GM12878 (cell line): ENCODE measurements at regions not wholly inside any gene's neighbourhood (a gene's known extent, or its start where the extent isn't known, plus 50 kb on each side); places are given as distances from the start of the nearest gene placed in this dataset.

ENCODE experiments used
- ATAC-seq: fragments of 200-7000 bp; cut with Tn5 transposase; 3 replicates; pipeline ENCODE4 v1.9.1; 2020; ENCODE audit warnings: mild to moderate bottlenecking, moderate library complexity
- BruUV-seq: library from RNA; stranded (reverse); fragments of 400-500 nt; replicated peaks from 2 replicates; lab custom pipeline; 2021; lab: Mats Ljungman, UMichigan
- CTCF ChIA-PET: fragments of 300-600 bp; sonication (Branson Sonifier 250); formaldehyde crosslinking; extraction: SDS; loops from one replicate; lab custom pipeline; 2021; ENCODE audit warnings: inconsistent platforms; lab: Yijun Ruan, JAX
- POLR2A ChIA-PET: fragments of 350-600 bp; formaldehyde crosslinking; extraction: SDS; loops from one replicate; lab custom pipeline; 2021; ENCODE audit warnings: inconsistent platforms; lab: Charles Lee
- RAD21 ChIA-PET: fragments of 300-600 bp; sonication (Branson Sonifier 250); formaldehyde crosslinking; loops from one replicate; lab custom pipeline; 2023; ENCODE audit warnings: antibody characterized with exemption; ENCODE audit not compliant: unreplicated experiment; lab: Charles Lee
- SMC1A ChIA-PET: fragments of 300-600 bp; sonication (Branson Sonifier 250); formaldehyde crosslinking; loops from one replicate; lab custom pipeline; 2023; ENCODE audit not compliant: unreplicated experiment, uncharacterized antibody; lab: Charles Lee
- DNase-seq: peaks from one replicate; pipeline ENCODE4 v3.0.0-alpha.2; 2011; ENCODE audit warnings: low read depth, low spot score
- FAIRE-seq: peaks from 3 replicates; lab custom pipeline; 2011; peaks lifted over from hg19 to GRCh38; lab: Jason Lieb, UNC
- H2AFZ ChIP-seq: 2 replicates; pipeline ENCODE4 v1.6.0; 2011; ENCODE audit warnings: low read depth, low read length, control low read depth; ENCODE audit not compliant: control insufficient read depth
- H3K27ac ChIP-seq: 2 replicates; pipeline ENCODE4 v1.5.1; 2011; ENCODE audit warnings: control low read depth; ENCODE audit not compliant: control insufficient read depth, insufficient read depth
- H3K27me3 ChIP-seq, 2 experiments: replicated peaks in 1 of 2; 2 replicates each; pipeline versions ENCODE4 v1.6.0 to v1.6.1; 2011; ENCODE audit warnings: low read length in 1 of 2; ENCODE audit not compliant: control insufficient read depth in 2 of 2, insufficient read depth in 2 of 2
- H3K36me3 ChIP-seq, 2 experiments: 2 replicates each; pipeline ENCODE4 v1.5.1; 2011; ENCODE audit warnings: low read length in 1 of 2; ENCODE audit not compliant: control insufficient read depth in 2 of 2, insufficient read depth in 2 of 2
- H3K4me1 ChIP-seq: 2 replicates; pipeline ENCODE4 v1.6.1; 2011; ENCODE audit warnings: mild to moderate bottlenecking, low read length, moderate library complexity, mixed read lengths; ENCODE audit not compliant: control insufficient read depth, insufficient read depth
- H3K4me2 ChIP-seq: 2 replicates; pipeline ENCODE4 v1.6.0; 2011; ENCODE audit warnings: control low read depth; ENCODE audit not compliant: control insufficient read depth, insufficient read depth
- H3K4me3 ChIP-seq: fragments of 200-600 bp; sonication (generic); 2 replicates; pipeline ENCODE4 v1.5.1; 2016
- H3K79me2 ChIP-seq: 2 replicates; pipeline ENCODE4 v1.6.0; 2011; ENCODE audit warnings: low read length; ENCODE audit not compliant: control insufficient read depth, insufficient read depth
- H3K9ac ChIP-seq: 2 replicates; pipeline ENCODE4 v1.8.0; 2011; ENCODE audit warnings: low read length, control low read depth, mixed read lengths; ENCODE audit not compliant: control insufficient read depth, insufficient read depth
- H3K9me3 ChIP-seq: replicated peaks from 3 replicates; pipeline ENCODE4 v1.5.1; 2011; ENCODE audit warnings: mild to moderate bottlenecking, low read length; ENCODE audit not compliant: control insufficient read depth, insufficient read depth
- H4K20me1 ChIP-seq: 2 replicates; pipeline ENCODE4 v1.6.0; 2011; ENCODE audit not compliant: control insufficient read depth, insufficient read depth
- NR2F1 ChIP-seq: fragments of 450-650 bp; conservative IDR thresholded peaks from 2 replicates; pipeline ENCODE4 v1.6.1; 2017; ENCODE audit warnings: mild to moderate bottlenecking
- SIX5 ChIP-seq: IDR thresholded peaks from 2 replicates; pipeline ENCODE4 v1.6.1; 2011; ENCODE audit warnings: mild to moderate bottlenecking, low read depth, low read length, moderate library complexity; ENCODE audit not compliant: severe bottlenecking
- SMAD5 ChIP-seq: IDR thresholded peaks from 2 replicates; pipeline ENCODE4 v1.6.1; 2016; ENCODE audit warnings: antibody characterized with exemption, low read depth
- SMC3 ChIP-seq: IDR thresholded peaks from 2 replicates; pipeline ENCODE4 v1.6.1; 2011; ENCODE audit warnings: low read length, improper control_type of control experiment, borderline replicate concordance
- SREBF1 ChIP-seq: IDR thresholded peaks from 2 replicates; pipeline ENCODE4 v1.6.1; 2012; ENCODE audit warnings: mild to moderate bottlenecking, low read length
- SRF ChIP-seq, 2 experiments: IDR thresholded peaks; 2 replicates each; pipeline ENCODE4 v1.6.1; 2011; ENCODE audit warnings: low read depth in 2 of 2, low read length in 2 of 2, mild to moderate bottlenecking in 1 of 2, moderate library complexity in 1 of 2
- TBL1XR1 ChIP-seq: IDR thresholded peaks from 2 replicates; pipeline ENCODE4 v1.6.1; 2012; ENCODE audit warnings: low read depth, low read length, improper control_type of control experiment
- TCF7 ChIP-seq: IDR thresholded peaks from 2 replicates; pipeline ENCODE4 v1.6.1; 2014; ENCODE audit warnings: antibody characterized with exemption, borderline replicate concordance
- ZNF384 ChIP-seq: IDR thresholded peaks from 2 replicates; pipeline ENCODE4 v1.6.1; 2012; ENCODE audit warnings: low read depth, mild to moderate bottlenecking, low read length, improper control_type of control experiment, borderline replicate concordance
- WGBS: methylation state at CpG from one replicate; pipeline ENCODE4 v1.1.6; 2016; ENCODE audit warnings: low lambda C conversion rate; ENCODE audit not compliant: insufficient replicate concordance, insufficient coverage; ENCODE audit errors: missing lambda C conversion rate; 5-methylcytosine and 5-hydroxymethylcytosine counted together
- in situ Hi-C: fragments of 300-500 bp; cut with MboI; formaldehyde crosslinking; loops from 9 replicates; pipeline ENCODE4 v1.14.3; 2018; ENCODE audit warnings: mixed read lengths
- intact Hi-C: fragments of 100-400 bp; cut with micrococcal nuclease; formaldehyde crosslinking; loops from one replicate; pipeline ENCODE4 v1.14.2; 2022; ENCODE audit not compliant: unreplicated experiment
- TF ChIP-seq, protein P1 (sequence below): fragments of 450-650 bp; formaldehyde crosslinking; IDR thresholded peaks from 2 replicates; pipeline ENCODE4 v1.4.0; 2020; ENCODE audit warnings: mild to moderate bottlenecking, moderate library complexity
- TF ChIP-seq, protein P2 (sequence below): fragments of 450-650 bp; IDR thresholded peaks from 2 replicates; pipeline ENCODE4 v1.6.1; 2017; ENCODE audit warnings: low read depth, mild to moderate bottlenecking, moderate library complexity
- TF ChIP-seq, protein P3 (sequence below): IDR thresholded peaks from 2 replicates; pipeline ENCODE4 v1.6.1; 2011; ENCODE audit warnings: low read depth, low read length, improper control_type of control experiment, borderline replicate concordance

DNA sequence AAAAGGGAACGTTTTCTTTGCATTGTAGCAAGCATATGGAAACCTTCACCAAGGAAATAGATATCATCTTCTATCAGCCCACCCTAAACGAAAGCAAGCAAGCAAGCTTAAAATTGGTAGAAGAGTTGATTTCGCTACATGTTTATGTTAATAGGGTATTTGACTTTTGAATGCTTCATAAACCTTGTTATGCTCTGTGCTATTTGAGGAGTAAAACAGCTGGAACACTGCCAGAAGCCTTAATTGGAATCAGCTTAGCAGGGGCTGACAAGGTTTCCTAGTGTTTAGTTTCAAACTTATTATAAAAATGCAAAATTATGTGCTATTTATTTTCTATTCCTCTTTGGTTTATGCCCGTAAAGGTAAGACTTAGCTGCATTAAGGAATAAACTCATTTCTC is 70.6 kb upstream of the LINC00305 start (continued):
- TF ChIP-seq, protein P1, sequence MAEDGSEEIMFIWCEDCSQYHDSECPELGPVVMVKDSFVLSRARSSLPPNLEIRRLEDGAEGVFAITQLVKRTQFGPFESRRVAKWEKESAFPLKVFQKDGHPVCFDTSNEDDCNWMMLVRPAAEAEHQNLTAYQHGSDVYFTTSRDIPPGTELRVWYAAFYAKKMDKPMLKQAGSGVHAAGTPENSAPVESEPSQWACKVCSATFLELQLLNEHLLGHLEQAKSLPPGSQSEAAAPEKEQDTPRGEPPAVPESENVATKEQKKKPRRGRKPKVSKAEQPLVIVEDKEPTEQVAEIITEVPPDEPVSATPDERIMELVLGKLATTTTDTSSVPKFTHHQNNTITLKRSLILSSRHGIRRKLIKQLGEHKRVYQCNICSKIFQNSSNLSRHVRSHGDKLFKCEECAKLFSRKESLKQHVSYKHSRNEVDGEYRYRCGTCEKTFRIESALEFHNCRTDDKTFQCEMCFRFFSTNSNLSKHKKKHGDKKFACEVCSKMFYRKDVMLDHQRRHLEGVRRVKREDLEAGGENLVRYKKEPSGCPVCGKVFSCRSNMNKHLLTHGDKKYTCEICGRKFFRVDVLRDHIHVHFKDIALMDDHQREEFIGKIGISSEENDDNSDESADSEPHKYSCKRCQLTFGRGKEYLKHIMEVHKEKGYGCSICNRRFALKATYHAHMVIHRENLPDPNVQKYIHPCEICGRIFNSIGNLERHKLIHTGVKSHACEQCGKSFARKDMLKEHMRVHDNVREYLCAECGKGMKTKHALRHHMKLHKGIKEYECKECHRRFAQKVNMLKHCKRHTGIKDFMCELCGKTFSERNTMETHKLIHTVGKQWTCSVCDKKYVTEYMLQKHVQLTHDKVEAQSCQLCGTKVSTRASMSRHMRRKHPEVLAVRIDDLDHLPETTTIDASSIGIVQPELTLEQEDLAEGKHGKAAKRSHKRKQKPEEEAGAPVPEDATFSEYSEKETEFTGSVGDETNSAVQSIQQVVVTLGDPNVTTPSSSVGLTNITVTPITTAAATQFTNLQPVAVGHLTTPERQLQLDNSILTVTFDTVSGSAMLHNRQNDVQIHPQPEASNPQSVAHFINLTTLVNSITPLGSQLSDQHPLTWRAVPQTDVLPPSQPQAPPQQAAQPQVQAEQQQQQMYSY, result no peak
- TF ChIP-seq SRF (IDR thresholded peaks at IDR 0.05; ENCODE audit: low read depth in 2 of 2, low read length in 2 of 2) (no peak), TCF7 (no peak), ZNF384 (no peak), NR2F1 (no peak), SMC3 (no peak), TBL1XR1 (no peak)

- Histone ChIP-seq H3K27ac (no peak overlapping the region), H3K36me3 (no peaks in the 10 kb centered on the region), H3K4me3 (no peak overlapping the region)
- ATAC-seq, result peak; percentile 54
- no peak for FAIRE-seq
- RAD21 ChIA-PET, result no interaction called here
- in situ Hi-C loops (no loop called here), intact Hi-C loops (no loop called here)
- DNase-seq, result no peak
- TF ChIP-seq, protein P2, sequence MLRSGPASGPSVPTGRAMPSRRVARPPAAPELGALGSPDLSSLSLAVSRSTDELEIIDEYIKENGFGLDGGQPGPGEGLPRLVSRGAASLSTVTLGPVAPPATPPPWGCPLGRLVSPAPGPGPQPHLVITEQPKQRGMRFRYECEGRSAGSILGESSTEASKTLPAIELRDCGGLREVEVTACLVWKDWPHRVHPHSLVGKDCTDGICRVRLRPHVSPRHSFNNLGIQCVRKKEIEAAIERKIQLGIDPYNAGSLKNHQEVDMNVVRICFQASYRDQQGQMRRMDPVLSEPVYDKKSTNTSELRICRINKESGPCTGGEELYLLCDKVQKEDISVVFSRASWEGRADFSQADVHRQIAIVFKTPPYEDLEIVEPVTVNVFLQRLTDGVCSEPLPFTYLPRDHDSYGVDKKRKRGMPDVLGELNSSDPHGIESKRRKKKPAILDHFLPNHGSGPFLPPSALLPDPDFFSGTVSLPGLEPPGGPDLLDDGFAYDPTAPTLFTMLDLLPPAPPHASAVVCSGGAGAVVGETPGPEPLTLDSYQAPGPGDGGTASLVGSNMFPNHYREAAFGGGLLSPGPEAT, result no peak
- TF ChIP-seq SREBF1, result no peak
- TF ChIP-seq, protein P3, sequence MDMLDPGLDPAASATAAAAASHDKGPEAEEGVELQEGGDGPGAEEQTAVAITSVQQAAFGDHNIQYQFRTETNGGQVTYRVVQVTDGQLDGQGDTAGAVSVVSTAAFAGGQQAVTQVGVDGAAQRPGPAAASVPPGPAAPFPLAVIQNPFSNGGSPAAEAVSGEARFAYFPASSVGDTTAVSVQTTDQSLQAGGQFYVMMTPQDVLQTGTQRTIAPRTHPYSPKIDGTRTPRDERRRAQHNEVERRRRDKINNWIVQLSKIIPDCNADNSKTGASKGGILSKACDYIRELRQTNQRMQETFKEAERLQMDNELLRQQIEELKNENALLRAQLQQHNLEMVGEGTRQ, result no peak
- no peak for TF ChIP-seq SIX5
- no peak for TF ChIP-seq SMAD5
- TF ChIP-seq NR2F1, result 0 out of 2 replicates have a peak, but pooled peaks have one; percentile 30
- TF ChIP-seq, all 136 proteins: peak for 1
- POLR2A ChIA-PET, result no interaction called here
- BruUV-seq, result no TSS peak
- no peak overlapping the region for H2AFZ ChIP-seq
- H3K27me3 ChIP-seq, result no peaks in the 10 kb centered on the region; a peak in 1 of 4 replicates
- no peaks in the 10 kb centered on the region for H3K79me2 ChIP-seq
- 6% methylated on average over 5 of the region's 5 CpGs for WGBS
- no peak overlapping the region for H3K4me2 ChIP-seq
- no peaks in the 10 kb centered on the region for H3K4me1 ChIP-seq
- CTCF ChIA-PET, result interaction anchor here (1.4 kb wide), 1 partner anchor 9 kb away, joined by 4 read pairs; no protein-coding TSS in a partner anchor
- no peaks in the 10 kb centered on the region for H4K20me1 ChIP-seq
- SMC1A ChIA-PET, result interaction anchor here (0.7 to 2.2 kb wide), 3 partner anchors 9 to 113 kb away, joined by 3 to 7 read pairs (median 5); no protein-coding TSS in a partner anchor
- no peaks in the 10 kb centered on the region for H3K9me3 ChIP-seq
- H3K9ac ChIP-seq, result no peak overlapping the region
Observed at GRCh38 chr18:64210401-64210949, 61.6 kb upstream of the LINC00305 start.
